ENCODE measurements at regions not wholly inside any gene's neighbourhood (a gene's known extent, or its start where the extent isn't known, plus 50 kb on each side); places are given as distances from the start of the nearest gene placed in this dataset. TPM values are rescaled to one million over a fixed set of nuclear protein-coding genes. Genes with fewer than 3 reads are reported as not detected.

Small RNA genes lying in the stretch of these regions (small RNA-seq; reads per million reads assigned to genes)
- gene RNU6-1323P (ENCODE audit: low read depth), result not detected

Data from mesenchymal stem cell (in vitro differentiated cells and primary cell).